Common myeloid progenitor, CD34-positive (primary cell): ENCODE measurements at regions not wholly inside any gene's neighbourhood (a gene's known extent, or its start where the extent isn't known, plus 50 kb on each side); places are given as distances from the start of the nearest gene placed in this dataset.
"Not testable (repeated sequence)": the region's sequence is repeated elsewhere in the genome, so short reads cannot be mapped to it uniquely, and the experiment has no call there.

ENCODE experiments used
- CTCF ChIA-PET: fragments of 350-600 bp; sonication (Branson Sonifier 250); formaldehyde crosslinking; loops from one replicate; lab custom pipeline; 2021; ENCODE audit warnings: antibody characterized with exemption; lab: Charles Lee
- POLR2A ChIA-PET: fragments of 350-600 bp; sonication (Branson Sonifier 250); formaldehyde crosslinking; loops from one replicate; lab custom pipeline; 2021; ENCODE audit warnings: antibody characterized with exemption; lab: Charles Lee
- DNase-seq, 3 donors: peaks; one replicate each; pipeline versions ENCODE4 v3.0.0 to v3.0.0-alpha.2; 2013
- H3K27ac ChIP-seq, 2 experiments: 1 replicate in 1 of 2; 2 replicates in 1 of 2; pipeline ENCODE4 v1.7.0; 2013; ENCODE audit warnings: inconsistent platforms in 2 of 2, low read length in 2 of 2, mild to moderate bottlenecking in 2 of 2, low read depth in 1 of 2, moderate library complexity in 1 of 2; ENCODE audit not compliant: severe bottlenecking in 2 of 2, insufficient read depth in 1 of 2, poor library complexity in 1 of 2
- H3K27me3 ChIP-seq, 5 experiments: replicated peaks in 2 of 5; 1 replicate in 3 of 5; 2 replicates in 2 of 5; pipeline versions ENCODE4 v1.6.1 to v1.7.0; 2013; ENCODE audit warnings: low read length in 4 of 5, mild to moderate bottlenecking in 2 of 5, moderate library complexity in 2 of 5, inconsistent platforms in 1 of 5; ENCODE audit not compliant: insufficient read depth in 5 of 5, control insufficient read depth in 4 of 5
- H3K36me3 ChIP-seq, 4 experiments: 1 replicate in 2 of 4; 2 replicates in 2 of 4; pipeline versions ENCODE4 v1.6.1 to v1.7.0; 2013; ENCODE audit warnings: low read length in 3 of 4, control low read depth in 1 of 4, mild to moderate bottlenecking in 1 of 4; ENCODE audit not compliant: control insufficient read depth in 4 of 4, insufficient read depth in 4 of 4
- H3K4me1 ChIP-seq, 4 experiments: 1 replicate in 3 of 4; 2 replicates in 1 of 4; pipeline versions ENCODE4 v1.6.1 to v1.7.1; 2013; ENCODE audit warnings: low read length in 3 of 4, mild to moderate bottlenecking in 3 of 4, control low read depth in 1 of 4, inconsistent platforms in 1 of 4, moderate library complexity in 1 of 4; ENCODE audit not compliant: control insufficient read depth in 4 of 4, insufficient read depth in 4 of 4; ENCODE audit errors: control extremely low read depth in 1 of 4
- H3K4me3 ChIP-seq, 7 experiments: 1 replicate in 4 of 7; 2 replicates in 3 of 7; pipeline versions ENCODE4 v1.5.1 to v1.7.0; 2013; ENCODE audit warnings: mild to moderate bottlenecking in 7 of 7, low read length in 6 of 7, moderate library complexity in 6 of 7, inconsistent platforms in 2 of 7, low read depth in 2 of 7, control low read depth in 1 of 7; ENCODE audit not compliant: insufficient read depth in 4 of 7, control insufficient read depth in 1 of 7; ENCODE audit errors: extremely low read depth in 1 of 7
- H3K9me3 ChIP-seq, 5 experiments: 1 replicate in 4 of 5; 2 replicates in 1 of 5; pipeline versions ENCODE4 v1.6.1 to v1.7.1; 2013; ENCODE audit warnings: low read length in 4 of 5, mild to moderate bottlenecking in 2 of 5, inconsistent platforms in 1 of 5, low read depth in 1 of 5, moderate library complexity in 1 of 5; ENCODE audit not compliant: control insufficient read depth in 4 of 5, insufficient read depth in 2 of 5; ENCODE audit errors: control extremely low read depth in 1 of 5
- WGBS: methylation state at CpG from one replicate; pipeline ENCODE4 v1.1.5; 2013; ENCODE audit not compliant: insufficient coverage; 5-methylcytosine and 5-hydroxymethylcytosine counted together

DNA sequence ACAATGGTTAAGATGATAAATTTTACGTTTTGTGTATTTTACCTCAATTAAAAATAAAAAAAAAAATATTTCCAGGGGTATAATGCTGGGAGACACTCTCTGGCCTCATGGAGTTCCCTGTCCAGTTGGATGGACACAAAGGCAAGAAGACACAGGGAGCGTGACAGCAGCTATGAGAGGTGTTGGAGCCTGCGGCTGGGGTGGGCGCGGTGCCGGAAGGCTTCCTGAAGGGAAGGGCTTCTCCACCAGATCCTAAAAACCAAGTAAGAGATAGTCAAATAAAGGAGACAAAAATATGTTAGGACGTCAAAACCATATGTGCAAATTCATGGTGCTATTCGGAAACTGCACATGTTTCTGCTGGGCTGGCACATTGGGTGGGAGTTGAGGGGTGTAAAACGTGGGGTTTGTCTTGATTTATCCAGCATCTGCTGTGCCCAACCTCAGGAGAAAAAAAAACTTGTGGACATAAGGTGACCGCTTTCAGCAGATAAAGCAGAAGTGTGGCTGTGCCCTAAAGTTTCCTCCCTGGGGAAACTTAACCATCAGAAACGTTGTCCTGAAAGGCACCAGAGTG, 467.6 kb downstream of the RNF144A start:
- CTCF ChIA-PET, result no interaction called here
- H3K4me1 ChIP-seq, result no peaks in the 10 kb centered on the region
- no peak overlapping the region for H3K27ac ChIP-seq
- no peaks in the 10 kb centered on the region for H3K27me3 ChIP-seq
- no peak for DNase-seq
- POLR2A ChIA-PET, result no interaction called here
- H3K36me3 ChIP-seq, result no peaks in the 10 kb centered on the region
- 81% methylated on average over 10 of the region's 11 CpGs for WGBS
- no peak overlapping the region for H3K4me3 ChIP-seq
- no peaks in the 10 kb centered on the region for H3K9me3 ChIP-seq

DNA sequence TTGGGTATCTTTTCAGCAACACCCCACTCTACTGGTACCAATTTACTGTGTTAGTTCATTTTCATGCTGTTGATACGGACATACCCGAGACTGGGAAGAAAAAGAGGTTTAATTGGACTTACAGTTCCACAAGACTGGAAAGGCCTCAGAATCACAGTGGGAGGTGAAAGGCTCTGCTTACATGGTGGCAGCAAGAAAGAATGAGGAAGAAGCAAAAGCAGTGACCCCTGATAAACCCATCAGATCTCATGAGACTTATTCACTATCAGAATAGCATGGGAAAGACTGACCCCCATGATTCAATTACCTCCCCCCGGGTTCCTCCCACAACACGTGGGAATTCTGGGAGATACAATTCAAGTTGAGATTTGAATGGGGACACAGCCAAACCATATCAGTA, 473.1 kb downstream of the RNF144A start:
- H3K4me1 ChIP-seq, CTCF ChIA-PET, H3K27me3 ChIP-seq, H3K27ac ChIP-seq, DNase-seq, H3K4me3 ChIP-seq, H3K36me3 ChIP-seq, H3K9me3 ChIP-seq, POLR2A ChIA-PET: not testable (repeated sequence)
- WGBS, result 93% methylated on average over 2 of the region's 4 CpGs

DNA sequence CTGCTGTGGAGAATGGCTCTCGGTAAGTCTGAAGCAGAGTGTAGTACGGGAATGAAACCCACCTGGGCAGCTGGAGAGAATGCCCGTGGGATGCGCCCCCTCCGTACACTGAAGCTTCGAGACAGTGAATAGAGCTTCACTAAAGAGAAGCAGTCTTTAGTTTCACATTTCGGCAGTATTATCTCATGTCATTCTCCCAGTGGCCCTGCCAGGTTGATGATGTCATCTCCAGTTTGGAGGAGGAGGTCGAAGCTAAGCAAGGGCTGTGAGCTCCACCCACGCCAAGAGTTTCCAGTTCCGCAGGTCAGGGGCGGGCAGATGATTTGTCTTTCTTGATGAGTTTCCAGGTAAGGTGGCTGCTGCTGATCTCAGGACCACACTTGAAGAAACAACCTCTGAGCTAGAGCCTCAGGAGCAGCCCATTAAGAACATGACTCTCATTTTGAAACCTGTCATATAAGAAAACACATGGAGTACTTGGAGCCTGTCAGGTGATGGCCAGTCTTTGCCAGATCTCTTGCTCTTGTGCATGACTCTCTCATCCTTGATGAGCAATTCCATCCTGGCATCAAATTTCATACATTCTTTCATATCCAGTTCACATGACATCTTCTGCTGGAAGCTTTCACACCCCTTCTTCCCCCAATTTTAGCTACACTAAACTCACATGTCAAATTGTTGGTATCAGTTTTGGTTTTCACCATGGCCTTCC, 475.0 kb downstream of the RNF144A start:
- no peaks in the 10 kb centered on the region for H3K36me3 ChIP-seq
- ChIA-PET CTCF (no interaction called here), POLR2A (no interaction called here)
- no peak overlapping the region for H3K27ac ChIP-seq
- no peaks in the 10 kb centered on the region for H3K27me3 ChIP-seq
- no peak overlapping the region for H3K4me3 ChIP-seq
- WGBS, result 96% methylated on average over 11 of the region's 11 CpGs
- no peaks in the 10 kb centered on the region for H3K9me3 ChIP-seq
- no peaks in the 10 kb centered on the region for H3K4me1 ChIP-seq
- no peak for DNase-seq

DNA sequence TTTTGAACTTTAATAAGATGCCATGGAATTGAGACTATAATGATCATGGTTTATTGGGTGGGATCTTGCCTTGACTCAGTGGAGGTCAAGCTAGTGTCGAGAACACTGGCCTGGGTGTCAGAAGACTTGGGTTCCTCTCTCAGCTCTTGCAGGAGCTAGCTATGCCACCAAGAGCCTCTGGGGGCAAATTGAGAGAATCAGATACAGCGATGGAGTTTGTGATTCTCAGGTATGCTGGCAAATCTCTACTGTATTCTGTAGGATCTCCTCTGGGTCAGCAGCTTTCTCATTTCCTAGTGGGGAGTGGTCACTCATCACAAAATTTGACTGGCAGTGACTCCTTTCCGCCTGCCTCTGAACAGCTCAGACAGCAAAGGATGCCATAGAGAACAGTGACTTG, 477.0 kb downstream of the RNF144A start:
- no peak for DNase-seq
- CTCF ChIA-PET, result interaction anchor here (0.7 kb wide), 1 partner anchor 11 kb away, joined by 4 read pairs; no protein-coding TSS in a partner anchor
- Histone ChIP-seq H3K4me1 (no peaks in the 10 kb centered on the region), H3K27me3 (no peaks in the 10 kb centered on the region), H3K27ac (no peak overlapping the region), H3K4me3 (no peak overlapping the region), H3K9me3 (no peaks in the 10 kb centered on the region), H3K36me3 (no peaks in the 10 kb centered on the region)
- WGBS, result 100% methylated on average over 2 of the region's 3 CpGs
- POLR2A ChIA-PET, result no interaction called here

DNA sequence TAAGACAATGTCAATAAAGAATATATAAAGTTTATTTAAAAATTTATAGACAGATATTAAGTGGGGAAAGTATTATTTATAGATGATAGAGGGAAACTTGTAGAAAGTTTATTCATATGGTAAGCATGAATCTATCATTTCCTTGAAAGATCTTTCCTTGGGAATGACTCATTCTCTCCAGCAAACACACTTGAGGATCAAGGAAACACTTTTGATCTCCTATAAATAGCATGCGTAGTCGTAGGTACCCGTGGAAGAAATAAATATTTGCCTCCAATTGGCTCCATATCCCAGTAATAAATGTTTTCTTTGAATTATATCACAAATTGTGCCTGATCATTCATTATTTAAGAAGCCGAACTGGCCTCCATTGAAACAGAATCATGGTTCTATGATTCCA, 483.4 kb downstream of the RNF144A start:
- Histone ChIP-seq H3K36me3 (no peaks in the 10 kb centered on the region), H3K27ac (no peak overlapping the region), H3K4me1 (peaks cover 0 to 4% (median 3%) of the 10 kb centered on the region in 4 experiments), H3K9me3 (no peaks in the 10 kb centered on the region), H3K27me3 (no peaks in the 10 kb centered on the region), H3K4me3 (no peak overlapping the region)
- DNase-seq, result no peak
- ChIA-PET POLR2A (no interaction called here), CTCF (no interaction called here)
- 100% methylated on average over 1 of the region's 4 CpGs for WGBS

DNA sequence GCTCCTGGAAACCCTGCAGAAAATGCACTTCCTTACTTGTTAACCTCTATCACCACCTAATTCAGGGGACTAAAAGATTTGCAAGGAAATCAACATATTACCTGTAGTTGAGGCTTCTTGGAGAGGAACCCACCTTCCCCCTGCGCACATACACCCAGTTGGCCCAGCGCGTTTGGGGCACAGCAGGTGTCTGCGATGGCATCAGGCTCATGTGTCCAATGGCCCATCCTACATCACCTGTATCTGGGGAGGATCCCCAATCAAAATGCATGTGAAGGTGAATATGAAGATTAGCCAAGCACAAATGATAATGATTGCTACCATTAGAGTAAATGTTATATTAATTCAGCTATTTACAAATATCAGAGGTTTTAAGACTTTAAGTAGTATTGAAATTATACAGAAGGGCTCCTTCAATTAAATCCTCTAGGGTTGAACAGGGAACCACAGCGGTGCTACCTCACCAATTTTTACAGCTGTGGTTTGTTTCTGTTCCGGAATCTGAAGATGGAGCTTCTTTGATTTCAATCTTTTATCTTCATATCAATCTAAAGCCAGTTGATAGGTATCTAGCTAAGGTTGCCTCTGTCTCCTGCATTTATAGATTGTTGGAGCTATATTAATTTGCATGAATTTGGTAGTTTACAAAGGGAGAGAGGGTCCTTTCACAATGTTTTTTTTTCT, 486.0 kb downstream of the RNF144A start:
- Histone ChIP-seq H3K36me3 (no peaks in the 10 kb centered on the region), H3K4me1 (peaks cover 0 to 4% (median 3%) of the 10 kb centered on the region in 4 experiments), H3K27ac (no peak overlapping the region), H3K27me3 (no peaks in the 10 kb centered on the region), H3K9me3 (no peaks in the 10 kb centered on the region), H3K4me3 (no peak overlapping the region)
- ChIA-PET POLR2A (no interaction called here), CTCF (interaction anchor here (1.2 kb wide), 1 partner anchor 14 kb away, joined by 3 read pairs; no protein-coding TSS in a partner anchor)
- no peak for DNase-seq
- WGBS, result 20% methylated on average over 1 of the region's 6 CpGs
